Neural cell (in vitro differentiated cells): ENCODE measurements at regions not wholly inside any gene's neighbourhood (a gene's known extent, or its start where the extent isn't known, plus 50 kb on each side); places are given as distances from the start of the nearest gene placed in this dataset.

Experiments used
- H2AFZ ChIP-seq: fragments of 200-600, 300-800 bp; sonication (generic), shearing (Covaris generic); 2 replicates; pipeline ENCODE4 v1.6.0; 2014; ENCODE audit warnings: low read depth, mild to moderate bottlenecking, antibody characterized with exemption, low read length, moderate library complexity
- H3F3A ChIP-seq: fragments of 200-600 bp; shearing (Covaris generic); 2 replicates; pipeline ENCODE4 v1.6.1; 2016; ENCODE audit warnings: mild to moderate bottlenecking, moderate library complexity, mixed read lengths, antibody characterized with exemption, low read length; ENCODE audit not compliant: insufficient read depth, poor library complexity, severe bottlenecking
- H3K27ac ChIP-seq: fragments of 200-600, 300-800 bp; sonication (generic), shearing (Covaris generic); 2 replicates; pipeline ENCODE4 v1.5.1; 2014; ENCODE audit warnings: mild to moderate bottlenecking, low read length, moderate library complexity
- H3K27me3 ChIP-seq: fragments of 300-800, 200-600 bp; sonication (generic), shearing (Covaris generic); 2 replicates; pipeline ENCODE4 v1.6.0; 2014; ENCODE audit warnings: mild to moderate bottlenecking, low read depth, low read length, moderate library complexity; ENCODE audit not compliant: insufficient read depth
- H3K36me3 ChIP-seq: fragments of 300-800, 200-600 bp; sonication (generic), shearing (Covaris generic); 2 replicates; pipeline ENCODE4 v1.5.1; 2014; ENCODE audit warnings: mild to moderate bottlenecking, antibody characterized with exemption, low read length, moderate library complexity; ENCODE audit not compliant: insufficient read depth
- H3K4me2 ChIP-seq: fragments of 300-800, 200-600 bp; sonication (generic), shearing (Covaris generic); 2 replicates; pipeline ENCODE4 v1.6.0; 2014; ENCODE audit warnings: mild to moderate bottlenecking, low read length
- H3K4me3 ChIP-seq: fragments of 300-800, 200-600 bp; sonication (generic), shearing (Covaris generic); 2 replicates; pipeline ENCODE4 v1.5.1; 2014; ENCODE audit warnings: mild to moderate bottlenecking, low read length, moderate library complexity
- H3K79me2 ChIP-seq: fragments of 200-600 bp; shearing (Covaris generic); replicated peaks from 2 replicates; pipeline ENCODE4 v1.6.0; 2014; ENCODE audit warnings: mild to moderate bottlenecking, low read length, moderate library complexity; ENCODE audit not compliant: insufficient read depth
- H3K9ac ChIP-seq: fragments of 300-800, 200-600 bp; sonication (generic), shearing (Covaris generic); 2 replicates; pipeline ENCODE4 v1.6.1; 2016; ENCODE audit warnings: mild to moderate bottlenecking, low read length, mixed read lengths
- H3K9me2 ChIP-seq: fragments of 200-600 bp; shearing (Covaris generic); 2 replicates; pipeline ENCODE4 v1.6.1; 2016; ENCODE audit warnings: mild to moderate bottlenecking, low read length, mixed read lengths; ENCODE audit not compliant: insufficient read depth
- H3K9me3 ChIP-seq: fragments of 200-600, 300-800 bp; sonication (generic), shearing (Covaris generic); 2 replicates; pipeline ENCODE4 v1.6.1; 2016; ENCODE audit warnings: mild to moderate bottlenecking, mixed run types, low read length, moderate library complexity, mixed read lengths
- H4K20me1 ChIP-seq: fragments of 200-600 bp; shearing (Covaris generic); 2 replicates; pipeline ENCODE4 v1.6.1; 2016; ENCODE audit warnings: mild to moderate bottlenecking, mixed run types; ENCODE audit not compliant: insufficient read depth
- CTCF ChIP-seq: fragments of 450-650 bp; IDR thresholded peaks from 2 replicates; pipeline ENCODE4 v1.5.1; 2014; ENCODE audit warnings: antibody characterized with exemption, mild to moderate bottlenecking, moderate library complexity; ENCODE audit not compliant: poor library complexity, severe bottlenecking
- EP300 ChIP-seq: fragments of 450-650 bp; conservative IDR thresholded peaks from 2 replicates; pipeline ENCODE4 v1.6.1; 2014; ENCODE audit warnings: antibody characterized with exemption, mild to moderate bottlenecking, moderate library complexity; ENCODE audit not compliant: poor library complexity, severe bottlenecking
- EZH2 ChIP-seq: fragments of 200-600, 300-800 bp; shearing (Covaris generic), sonication (generic); IDR thresholded peaks from 2 replicates; pipeline ENCODE4 v1.6.1; 2014; ENCODE audit warnings: antibody characterized with exemption, low read length, borderline replicate concordance, mild to moderate bottlenecking; ENCODE audit not compliant: insufficient read depth, poor library complexity, severe bottlenecking
- MXI1 ChIP-seq: fragments of 450-650 bp; conservative IDR thresholded peaks from 2 replicates; pipeline ENCODE4 v1.6.1; 2014; ENCODE audit warnings: antibody characterized with exemption, mild to moderate bottlenecking; ENCODE audit not compliant: poor library complexity, severe bottlenecking
- POLR2AphosphoS5 ChIP-seq: IDR thresholded peaks from 2 replicates; pipeline ENCODE4 v1.6.1; 2012
- RAD21 ChIP-seq: fragments of 450-650 bp; conservative IDR thresholded peaks from 2 replicates; pipeline ENCODE4 v1.6.1; 2014; ENCODE audit warnings: antibody characterized with exemption, mild to moderate bottlenecking, moderate library complexity
- SMC3 ChIP-seq: fragments of 450-650 bp; conservative IDR thresholded peaks from 2 replicates; pipeline ENCODE4 v1.6.1; 2014; ENCODE audit warnings: antibody characterized with exemption, mild to moderate bottlenecking, moderate library complexity; ENCODE audit not compliant: poor library complexity
- TAF1 ChIP-seq: IDR thresholded peaks from 2 replicates; pipeline ENCODE4 v1.6.1; 2012; ENCODE audit warnings: low read depth
- TF ChIP-seq, protein P1 (sequence below): IDR thresholded peaks from 2 replicates; pipeline ENCODE4 v1.6.1; 2012; ENCODE audit warnings: borderline replicate concordance

GRCh38 chr14:61638595-61639387 is 56.5 kb upstream of the HIF1A start:
- H3K9me3 ChIP-seq = no peaks in the 10 kb centered on the region
- H3F3A ChIP-seq = no peaks in the 10 kb centered on the region
- H3K4me3 ChIP-seq = no peak overlapping the region
- TF ChIP-seq, protein P1, sequence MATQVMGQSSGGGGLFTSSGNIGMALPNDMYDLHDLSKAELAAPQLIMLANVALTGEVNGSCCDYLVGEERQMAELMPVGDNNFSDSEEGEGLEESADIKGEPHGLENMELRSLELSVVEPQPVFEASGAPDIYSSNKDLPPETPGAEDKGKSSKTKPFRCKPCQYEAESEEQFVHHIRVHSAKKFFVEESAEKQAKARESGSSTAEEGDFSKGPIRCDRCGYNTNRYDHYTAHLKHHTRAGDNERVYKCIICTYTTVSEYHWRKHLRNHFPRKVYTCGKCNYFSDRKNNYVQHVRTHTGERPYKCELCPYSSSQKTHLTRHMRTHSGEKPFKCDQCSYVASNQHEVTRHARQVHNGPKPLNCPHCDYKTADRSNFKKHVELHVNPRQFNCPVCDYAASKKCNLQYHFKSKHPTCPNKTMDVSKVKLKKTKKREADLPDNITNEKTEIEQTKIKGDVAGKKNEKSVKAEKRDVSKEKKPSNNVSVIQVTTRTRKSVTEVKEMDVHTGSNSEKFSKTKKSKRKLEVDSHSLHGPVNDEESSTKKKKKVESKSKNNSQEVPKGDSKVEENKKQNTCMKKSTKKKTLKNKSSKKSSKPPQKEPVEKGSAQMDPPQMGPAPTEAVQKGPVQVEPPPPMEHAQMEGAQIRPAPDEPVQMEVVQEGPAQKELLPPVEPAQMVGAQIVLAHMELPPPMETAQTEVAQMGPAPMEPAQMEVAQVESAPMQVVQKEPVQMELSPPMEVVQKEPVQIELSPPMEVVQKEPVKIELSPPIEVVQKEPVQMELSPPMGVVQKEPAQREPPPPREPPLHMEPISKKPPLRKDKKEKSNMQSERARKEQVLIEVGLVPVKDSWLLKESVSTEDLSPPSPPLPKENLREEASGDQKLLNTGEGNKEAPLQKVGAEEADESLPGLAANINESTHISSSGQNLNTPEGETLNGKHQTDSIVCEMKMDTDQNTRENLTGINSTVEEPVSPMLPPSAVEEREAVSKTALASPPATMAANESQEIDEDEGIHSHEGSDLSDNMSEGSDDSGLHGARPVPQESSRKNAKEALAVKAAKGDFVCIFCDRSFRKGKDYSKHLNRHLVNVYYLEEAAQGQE = no peak
- no peak for TF ChIP-seq TAF1
- no peak for TF ChIP-seq SMC3
- TF ChIP-seq MXI1 = no peak
- TF ChIP-seq EP300 = no peak
- TF ChIP-seq POLR2AphosphoS5 = no peak
- TF ChIP-seq EZH2 = no peak
- H4K20me1 ChIP-seq = no peaks in the 10 kb centered on the region
- H2AFZ ChIP-seq = no peak overlapping the region
- H3K9ac ChIP-seq = no peak overlapping the region
- H3K4me2 ChIP-seq = no peak overlapping the region
- no peaks in the 10 kb centered on the region for H3K79me2 ChIP-seq
- H3K9me2 ChIP-seq = no peaks in the 10 kb centered on the region
- no peaks in the 10 kb centered on the region for H3K36me3 ChIP-seq
- no peak overlapping the region for H3K27ac ChIP-seq
- H3K27me3 ChIP-seq = no peaks in the 10 kb centered on the region

- Histone ChIP-seq H3K27ac (no peak overlapping the region), H3K4me2 (no peak overlapping the region), H3K9me3 (no peaks in the 10 kb centered on the region), H3K9ac (no peak overlapping the region), H4K20me1 (no peaks in the 10 kb centered on the region), H3K27me3 (no peaks in the 10 kb centered on the region), H3K36me3 (no peaks in the 10 kb centered on the region), H2AFZ (no peak overlapping the region), H3K4me3 (no peak overlapping the region), H3K9me2 (no peaks in the 10 kb centered on the region), H3F3A (no peaks in the 10 kb centered on the region), H3K79me2 (no peaks in the 10 kb centered on the region)
- no peak for TF ChIP-seq MXI1
- TF ChIP-seq SMC3 = no peak
- no peak for TF ChIP-seq EP300
- TF ChIP-seq RAD21 = no peak
- TF ChIP-seq CTCF = no peak
- no peak for TF ChIP-seq EZH2
- TF ChIP-seq, protein P1 = no peak
These were observed 54.9 kb upstream of the HIF1A start for GRCh38 chr14:61640158-61641136.
